Liver (tissue), 3 donors: ENCODE measurements at regions not wholly inside any gene's neighbourhood (a gene's known extent, or its start where the extent isn't known, plus 50 kb on each side); places are given as distances from the start of the nearest gene placed in this dataset.

ENCODE experiments used
- ATF3 ChIP-seq: IDR thresholded peaks from 2 replicates; pipeline ENCODE4 v1.6.1; 2016; ENCODE audit warnings: antibody characterized with exemption
- EGR1 ChIP-seq, 2 donors: IDR thresholded peaks; 2 replicates each; pipeline ENCODE4 v1.6.1; 2016 to 2018; ENCODE audit warnings: antibody characterized with exemption in 2 of 2, low read depth in 2 of 2
- FOXA1 ChIP-seq: IDR thresholded peaks from 2 replicates; pipeline ENCODE4 v1.6.1; 2016; ENCODE audit warnings: antibody characterized with exemption
- GABPA ChIP-seq, 2 donors: IDR thresholded peaks in 1 of 2; conservative IDR thresholded peaks in 1 of 2; 2 replicates each; pipeline ENCODE4 v1.6.1; 2016; ENCODE audit warnings: antibody characterized with exemption in 2 of 2, mild to moderate bottlenecking in 1 of 2, moderate library complexity in 1 of 2
- HNF4G ChIP-seq: IDR thresholded peaks from 2 replicates; pipeline ENCODE4 v1.6.1; 2016; ENCODE audit warnings: antibody characterized with exemption
- MAX ChIP-seq: IDR thresholded peaks from 2 replicates; pipeline ENCODE4 v1.6.1; 2016; ENCODE audit warnings: antibody characterized with exemption
- NR2F2 ChIP-seq: IDR thresholded peaks from 2 replicates; pipeline ENCODE4 v1.6.1; 2016; ENCODE audit warnings: antibody characterized with exemption
- RAD21 ChIP-seq, 2 donors: IDR thresholded peaks; 2 replicates each; pipeline ENCODE4 v1.6.1; 2016; ENCODE audit warnings: antibody characterized with exemption in 2 of 2, mild to moderate bottlenecking in 2 of 2
- RXRA ChIP-seq, 2 donors: IDR thresholded peaks; 2 replicates each; pipeline ENCODE4 v1.6.1; 2017 to 2018; ENCODE audit warnings: antibody characterized with exemption in 2 of 2, mild to moderate bottlenecking in 1 of 2
- SP1 ChIP-seq: IDR thresholded peaks from 2 replicates; pipeline ENCODE4 v1.6.1; 2018; ENCODE audit warnings: antibody characterized with exemption, mild to moderate bottlenecking
- TAF1 ChIP-seq: conservative IDR thresholded peaks from 2 replicates; pipeline ENCODE4 v1.6.1; 2016; ENCODE audit warnings: antibody characterized with exemption, mild to moderate bottlenecking
- YY1 ChIP-seq: IDR thresholded peaks from 2 replicates; pipeline ENCODE4 v1.6.1; 2016; ENCODE audit warnings: antibody characterized with exemption, mild to moderate bottlenecking
- TF ChIP-seq, protein P1 (sequence below): fragments of 150-350 bp; IDR thresholded peaks from 2 replicates; pipeline ENCODE4 v1.5.1; 2017; ENCODE audit warnings: improper control_type of control experiment, low read depth, low read length; ENCODE audit not compliant: missing input control
- TF ChIP-seq, protein P2 (sequence below): IDR thresholded peaks from 2 replicates; pipeline ENCODE4 v1.6.1; 2016; ENCODE audit warnings: antibody characterized with exemption, mild to moderate bottlenecking
- donor health status: healthy.
- donor health status: healthy.

DNA sequence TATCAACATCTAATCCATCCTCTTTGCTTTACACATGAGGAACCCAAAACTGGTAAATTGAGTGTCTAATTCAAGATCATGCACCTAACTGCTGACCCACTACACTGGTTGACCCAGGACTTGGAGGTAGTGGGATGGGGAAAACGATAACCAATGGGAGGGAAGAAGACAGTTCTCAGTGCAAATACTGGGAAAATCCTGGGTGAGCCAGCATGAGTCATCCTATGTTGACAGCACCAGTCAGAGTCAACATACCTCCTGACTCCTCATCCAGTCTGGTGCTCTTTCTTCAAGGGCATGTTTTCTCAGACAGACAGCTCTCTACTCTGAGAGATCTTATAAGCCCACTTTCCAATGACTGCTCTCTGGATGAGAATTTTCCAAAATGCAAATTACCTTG lies 232.8 kb upstream of the PTGER4 start:
- TF ChIP-seq, protein P1, sequence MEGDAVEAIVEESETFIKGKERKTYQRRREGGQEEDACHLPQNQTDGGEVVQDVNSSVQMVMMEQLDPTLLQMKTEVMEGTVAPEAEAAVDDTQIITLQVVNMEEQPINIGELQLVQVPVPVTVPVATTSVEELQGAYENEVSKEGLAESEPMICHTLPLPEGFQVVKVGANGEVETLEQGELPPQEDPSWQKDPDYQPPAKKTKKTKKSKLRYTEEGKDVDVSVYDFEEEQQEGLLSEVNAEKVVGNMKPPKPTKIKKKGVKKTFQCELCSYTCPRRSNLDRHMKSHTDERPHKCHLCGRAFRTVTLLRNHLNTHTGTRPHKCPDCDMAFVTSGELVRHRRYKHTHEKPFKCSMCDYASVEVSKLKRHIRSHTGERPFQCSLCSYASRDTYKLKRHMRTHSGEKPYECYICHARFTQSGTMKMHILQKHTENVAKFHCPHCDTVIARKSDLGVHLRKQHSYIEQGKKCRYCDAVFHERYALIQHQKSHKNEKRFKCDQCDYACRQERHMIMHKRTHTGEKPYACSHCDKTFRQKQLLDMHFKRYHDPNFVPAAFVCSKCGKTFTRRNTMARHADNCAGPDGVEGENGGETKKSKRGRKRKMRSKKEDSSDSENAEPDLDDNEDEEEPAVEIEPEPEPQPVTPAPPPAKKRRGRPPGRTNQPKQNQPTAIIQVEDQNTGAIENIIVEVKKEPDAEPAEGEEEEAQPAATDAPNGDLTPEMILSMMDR, result no peak
- no peak for TF ChIP-seq EGR1 (IDR thresholded peaks at IDR 0.05; ENCODE audit: low read depth in 2 of 2)
- no peak for TF ChIP-seq YY1
- TF ChIP-seq RAD21 (IDR thresholded peaks at IDR 0.05), result no peak
- no peak for TF ChIP-seq ATF3
- TF ChIP-seq, protein P2, sequence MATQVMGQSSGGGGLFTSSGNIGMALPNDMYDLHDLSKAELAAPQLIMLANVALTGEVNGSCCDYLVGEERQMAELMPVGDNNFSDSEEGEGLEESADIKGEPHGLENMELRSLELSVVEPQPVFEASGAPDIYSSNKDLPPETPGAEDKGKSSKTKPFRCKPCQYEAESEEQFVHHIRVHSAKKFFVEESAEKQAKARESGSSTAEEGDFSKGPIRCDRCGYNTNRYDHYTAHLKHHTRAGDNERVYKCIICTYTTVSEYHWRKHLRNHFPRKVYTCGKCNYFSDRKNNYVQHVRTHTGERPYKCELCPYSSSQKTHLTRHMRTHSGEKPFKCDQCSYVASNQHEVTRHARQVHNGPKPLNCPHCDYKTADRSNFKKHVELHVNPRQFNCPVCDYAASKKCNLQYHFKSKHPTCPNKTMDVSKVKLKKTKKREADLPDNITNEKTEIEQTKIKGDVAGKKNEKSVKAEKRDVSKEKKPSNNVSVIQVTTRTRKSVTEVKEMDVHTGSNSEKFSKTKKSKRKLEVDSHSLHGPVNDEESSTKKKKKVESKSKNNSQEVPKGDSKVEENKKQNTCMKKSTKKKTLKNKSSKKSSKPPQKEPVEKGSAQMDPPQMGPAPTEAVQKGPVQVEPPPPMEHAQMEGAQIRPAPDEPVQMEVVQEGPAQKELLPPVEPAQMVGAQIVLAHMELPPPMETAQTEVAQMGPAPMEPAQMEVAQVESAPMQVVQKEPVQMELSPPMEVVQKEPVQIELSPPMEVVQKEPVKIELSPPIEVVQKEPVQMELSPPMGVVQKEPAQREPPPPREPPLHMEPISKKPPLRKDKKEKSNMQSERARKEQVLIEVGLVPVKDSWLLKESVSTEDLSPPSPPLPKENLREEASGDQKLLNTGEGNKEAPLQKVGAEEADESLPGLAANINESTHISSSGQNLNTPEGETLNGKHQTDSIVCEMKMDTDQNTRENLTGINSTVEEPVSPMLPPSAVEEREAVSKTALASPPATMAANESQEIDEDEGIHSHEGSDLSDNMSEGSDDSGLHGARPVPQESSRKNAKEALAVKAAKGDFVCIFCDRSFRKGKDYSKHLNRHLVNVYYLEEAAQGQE, result no peak
- TF ChIP-seq NR2F2, result no peak
- no peak for TF ChIP-seq GABPA (IDR thresholded peaks at IDR 0.05 in 1 of 2, conservative IDR thresholded peaks at IDR 0.05 in 1 of 2)
- no peak for TF ChIP-seq RXRA (IDR thresholded peaks at IDR 0.05)
- TF ChIP-seq SP1, result no peak
- TF ChIP-seq FOXA1, result no peak
- TF ChIP-seq MAX, result no peak
- TF ChIP-seq TAF1, result no peak
- TF ChIP-seq HNF4G, result no peak
